ENCODE measurements at regions not wholly inside any gene's neighbourhood (a gene's known extent, or its start where the extent isn't known, plus 50 kb on each side); places are given as distances from the start of the nearest gene placed in this dataset.

- H3K27me3 Mint-ChIP-seq (ENCODE audit: low read depth in 2 of 2) = no peaks in the 10 kb centered on the region
- H3K4me3 ChIP-seq (ENCODE audit: low read length) = no peak overlapping the region
- H3K9me3 ChIP-seq (ENCODE audit: control insufficient read depth, insufficient read depth, low read length) = peaks cover 3% of the 10 kb centered on the region
- TF ChIP-seq, protein P1, sequence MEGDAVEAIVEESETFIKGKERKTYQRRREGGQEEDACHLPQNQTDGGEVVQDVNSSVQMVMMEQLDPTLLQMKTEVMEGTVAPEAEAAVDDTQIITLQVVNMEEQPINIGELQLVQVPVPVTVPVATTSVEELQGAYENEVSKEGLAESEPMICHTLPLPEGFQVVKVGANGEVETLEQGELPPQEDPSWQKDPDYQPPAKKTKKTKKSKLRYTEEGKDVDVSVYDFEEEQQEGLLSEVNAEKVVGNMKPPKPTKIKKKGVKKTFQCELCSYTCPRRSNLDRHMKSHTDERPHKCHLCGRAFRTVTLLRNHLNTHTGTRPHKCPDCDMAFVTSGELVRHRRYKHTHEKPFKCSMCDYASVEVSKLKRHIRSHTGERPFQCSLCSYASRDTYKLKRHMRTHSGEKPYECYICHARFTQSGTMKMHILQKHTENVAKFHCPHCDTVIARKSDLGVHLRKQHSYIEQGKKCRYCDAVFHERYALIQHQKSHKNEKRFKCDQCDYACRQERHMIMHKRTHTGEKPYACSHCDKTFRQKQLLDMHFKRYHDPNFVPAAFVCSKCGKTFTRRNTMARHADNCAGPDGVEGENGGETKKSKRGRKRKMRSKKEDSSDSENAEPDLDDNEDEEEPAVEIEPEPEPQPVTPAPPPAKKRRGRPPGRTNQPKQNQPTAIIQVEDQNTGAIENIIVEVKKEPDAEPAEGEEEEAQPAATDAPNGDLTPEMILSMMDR (IDR thresholded peaks at IDR 0.05) = no peak
- no peaks in the 10 kb centered on the region for H3K4me1 ChIP-seq (ENCODE audit: control insufficient read depth, insufficient read depth, low read length)
- H3K27ac ChIP-seq (ENCODE audit: low read length) = no peak overlapping the region
- no peaks in the 10 kb centered on the region for H3K27me3 ChIP-seq (ENCODE audit: control insufficient read depth, insufficient read depth, low read length)
- no peaks in the 10 kb centered on the region for H3K36me3 Mint-ChIP-seq
- 79% methylated on average over 2 of the region's 2 CpGs for WGBS (ENCODE audit: insufficient coverage)
- no peaks in the 10 kb centered on the region for H3K36me3 ChIP-seq (ENCODE audit: control insufficient read depth, insufficient read depth, low read length)
- H3K4me1 Mint-ChIP-seq = no peaks in the 10 kb centered on the region
- ATAC-seq (no peak), DNase-seq (no peak)
- peaks cover 4 to 8% of the 10 kb centered on the region in 2 donors for H3K9me3 Mint-ChIP-seq
- intact Hi-C loops (cut with micrococcal nuclease) = no loop called here
- no peak overlapping the region for H3K4me3 Mint-ChIP-seq
- no peak overlapping the region for H3K27ac Mint-ChIP-seq
Measured at GRCh38 chr21:23543333-23543732, 2063.9 kb downstream of the MRPL39 start.

DNA sequence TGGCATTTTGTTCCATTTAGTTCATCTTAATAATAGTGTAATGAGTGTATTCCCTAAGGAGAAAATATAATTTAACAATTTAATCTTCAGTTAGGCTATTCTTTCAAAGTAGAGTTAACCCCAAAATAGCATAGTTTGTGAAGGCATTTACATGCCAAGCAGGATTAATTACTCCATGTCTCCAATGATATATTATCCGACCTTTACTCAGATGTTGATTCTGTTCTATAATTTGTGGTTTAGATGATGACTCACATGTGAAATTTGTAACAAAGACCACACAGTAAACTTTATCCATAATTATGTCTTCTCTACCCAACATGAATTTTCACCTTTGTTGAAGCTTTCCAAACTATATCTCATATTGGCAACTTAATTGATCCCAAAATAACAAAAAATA is 2065.2 kb downstream of the MRPL39 start:
- Histone ChIP-seq H3K9me3 (ENCODE audit: control insufficient read depth, insufficient read depth, low read length) (peaks cover 3% of the 10 kb centered on the region), H3K4me1 (ENCODE audit: control insufficient read depth, insufficient read depth, low read length) (no peaks in the 10 kb centered on the region), H3K27ac (ENCODE audit: low read length) (no peak overlapping the region), H3K4me3 (ENCODE audit: low read length) (no peak overlapping the region), H3K27me3 (ENCODE audit: control insufficient read depth, insufficient read depth, low read length) (no peaks in the 10 kb centered on the region), H3K36me3 (ENCODE audit: control insufficient read depth, insufficient read depth, low read length) (no peaks in the 10 kb centered on the region)
- DNase-seq (no peak), ATAC-seq (no peak)
- TF ChIP-seq, protein P1 (IDR thresholded peaks at IDR 0.05) = no peak
- intact Hi-C loops (cut with micrococcal nuclease) = no loop called here
- Mint-ChIP-seq H3K4me1 (no peaks in the 10 kb centered on the region), H3K4me3 (no peak overlapping the region), H3K27me3 (ENCODE audit: low read depth in 2 of 2) (no peaks in the 10 kb centered on the region), H3K27ac (no peak overlapping the region), H3K36me3 (no peaks in the 10 kb centered on the region), H3K9me3 (peaks cover 4 to 8% of the 10 kb centered on the region in 2 donors)
- no CpG with 5 or more reads among the region's 1 CpG for WGBS (ENCODE audit: insufficient coverage)

GRCh38 chr21:23541571-23541970 is 2065.7 kb downstream of the MRPL39 start:
- intact Hi-C loops (cut with micrococcal nuclease) = no loop called here
- Mint-ChIP-seq H3K27ac (no peak overlapping the region), H3K4me1 (no peaks in the 10 kb centered on the region)

GRCh38 chr21:23534850-23535249 is 2072.4 kb downstream of the MRPL39 start:
- no peaks in the 10 kb centered on the region for H3K27me3 ChIP-seq (ENCODE audit: control insufficient read depth, insufficient read depth, low read length)
- no peaks in the 10 kb centered on the region for H3K9me3 ChIP-seq (ENCODE audit: control insufficient read depth, insufficient read depth, low read length)
- no peak overlapping the region for H3K4me3 ChIP-seq (ENCODE audit: low read length)
- Mint-ChIP-seq H3K27ac (no peak overlapping the region), H3K4me1 (no peaks in the 10 kb centered on the region), H3K9me3 (peaks cover 6 to 10% of the 10 kb centered on the region in 2 donors), H3K36me3 (no peaks in the 10 kb centered on the region), H3K4me3 (no peak overlapping the region), H3K27me3 (ENCODE audit: low read depth in 2 of 2) (no peaks in the 10 kb centered on the region)
- H3K4me1 ChIP-seq (ENCODE audit: control insufficient read depth, insufficient read depth, low read length) = no peaks in the 10 kb centered on the region
- ATAC-seq = no peak
- WGBS (ENCODE audit: insufficient coverage) = no CpG with 5 or more reads among the region's 1 CpG
- TF ChIP-seq, protein P1 (IDR thresholded peaks at IDR 0.05) = no peak
- no peak for DNase-seq
- H3K36me3 ChIP-seq (ENCODE audit: control insufficient read depth, insufficient read depth, low read length) = no peaks in the 10 kb centered on the region
- H3K27ac ChIP-seq (ENCODE audit: low read length) = no peak overlapping the region
- intact Hi-C loops (cut with micrococcal nuclease) = no loop called here

More at GRCh38 chr21:23541571-23541970, 2065.7 kb downstream of the MRPL39 start:
- Histone ChIP-seq H3K9me3 (ENCODE audit: control insufficient read depth, insufficient read depth, low read length) (peaks cover 3% of the 10 kb centered on the region), H3K4me1 (ENCODE audit: control insufficient read depth, insufficient read depth, low read length) (no peaks in the 10 kb centered on the region), H3K27me3 (ENCODE audit: control insufficient read depth, insufficient read depth, low read length) (no peaks in the 10 kb centered on the region), H3K27ac (ENCODE audit: low read length) (no peak overlapping the region), H3K36me3 (ENCODE audit: control insufficient read depth, insufficient read depth, low read length) (no peaks in the 10 kb centered on the region), H3K4me3 (ENCODE audit: low read length) (no peak overlapping the region)
- no peak for ATAC-seq
- peaks cover 4 to 10% of the 10 kb centered on the region in 2 donors for H3K9me3 Mint-ChIP-seq
- WGBS (ENCODE audit: insufficient coverage) = 85% methylated on average over 2 of the region's 2 CpGs
- no peaks in the 10 kb centered on the region for H3K27me3 Mint-ChIP-seq (ENCODE audit: low read depth in 2 of 2)
- H3K36me3 Mint-ChIP-seq = no peaks in the 10 kb centered on the region
- no peak for DNase-seq
- TF ChIP-seq, protein P1 (IDR thresholded peaks at IDR 0.05) = no peak
- no peak overlapping the region for H3K4me3 Mint-ChIP-seq

Measured in natural killer cell (primary cell).